ENCODE measurements at regions not wholly inside any gene's neighbourhood (a gene's known extent, or its start where the extent isn't known, plus 50 kb on each side); places are given as distances from the start of the nearest gene placed in this dataset.

- TF ChIP-seq MLLT1 (IDR thresholded peaks at IDR 0.05) = no peak
- TF ChIP-seq BHLHE40 (IDR thresholded peaks at IDR 0.05; ENCODE audit: borderline replicate concordance in 1 of 2, low read depth in 2 of 2, low read length in 1 of 2) = no peak
- no peak for TF ChIP-seq PKNOX1 (IDR thresholded peaks at IDR 0.05)
- TF ChIP-seq RFX5 (IDR thresholded peaks at IDR 0.05; ENCODE audit: low read depth, low read length) = no peak
- TF ChIP-seq ZNF274 (IDR thresholded peaks at IDR 0.05; ENCODE audit: insufficient read depth, insufficient read length) = no peak
Measured at GRCh38 chr2:83899271-83899670, 559.8 kb downstream of the SUCLG1 start.
